ENCODE measurements at regions not wholly inside any gene's neighbourhood (a gene's known extent, or its start where the extent isn't known, plus 50 kb on each side); places are given as distances from the start of the nearest gene placed in this dataset.

- TF ChIP-seq CTCF (conservative IDR thresholded peaks at IDR 0.05; ENCODE audit: low read depth, low read length) = no peak
- H3K4me3 ChIP-seq (ENCODE audit: low read depth, low read length) = no peak overlapping the region
- DNase-seq (ENCODE audit: low read depth) = no peak
These were observed 100.5 kb downstream of the CXCL12 start for GRCh38 chr10:44284198-44285084.

- no peak for DNase-seq (ENCODE audit: low read depth)
- no peak overlapping the region for H3K4me3 ChIP-seq (ENCODE audit: low read depth, low read length)
- no peak for TF ChIP-seq CTCF (conservative IDR thresholded peaks at IDR 0.05; ENCODE audit: low read depth, low read length)
These were observed 102.1 kb downstream of the CXCL12 start for GRCh38 chr10:44282626-44283300.

GRCh38 chr10:44281662-44282061 is 103.2 kb downstream of the CXCL12 start:
- no peak for DNase-seq (ENCODE audit: low read depth)
- no peak for TF ChIP-seq CTCF (conservative IDR thresholded peaks at IDR 0.05; ENCODE audit: low read depth, low read length)
- H3K4me3 ChIP-seq (ENCODE audit: low read depth, low read length) = no peak overlapping the region

GRCh38 chr10:44281089-44281613 is 103.7 kb downstream of the CXCL12 start:
- TF ChIP-seq CTCF (conservative IDR thresholded peaks at IDR 0.05; ENCODE audit: low read depth, low read length) = no peak
- DNase-seq (ENCODE audit: low read depth) = no peak

GRCh38 chr10:44280226-44281014 is 104.5 kb downstream of the CXCL12 start:
- DNase-seq (ENCODE audit: low read depth) = no peak
- TF ChIP-seq CTCF (conservative IDR thresholded peaks at IDR 0.05; ENCODE audit: low read depth, low read length) = no peak
- no peak overlapping the region for H3K4me3 ChIP-seq (ENCODE audit: low read depth, low read length)

More at GRCh38 chr10:44281089-44281613, 103.7 kb downstream of the CXCL12 start:
- H3K4me3 ChIP-seq (ENCODE audit: low read depth, low read length) = no peak overlapping the region

- H3K4me3 ChIP-seq (ENCODE audit: low read depth, low read length) = no peak overlapping the region
- no peak for DNase-seq (ENCODE audit: low read depth)
- no peak for TF ChIP-seq CTCF (conservative IDR thresholded peaks at IDR 0.05; ENCODE audit: low read depth, low read length)
These were observed 105.3 kb downstream of the CXCL12 start for GRCh38 chr10:44279426-44280126.

All from choroid plexus epithelial cell (primary cell).